Lower lobe of right lung (tissue), 2 donors: ENCODE measurements at regions not wholly inside any gene's neighbourhood (a gene's known extent, or its start where the extent isn't known, plus 50 kb on each side); places are given as distances from the start of the nearest gene placed in this dataset.
A peak's percentile ranks its signal among the peaks of the same experiment; 100 is the strongest.

Experiments used
- ATAC-seq, 2 donors: fragments of 200-7000 bp; cut with Tn5 transposase; one replicate each; pipeline ENCODE4 v1.9.1; 2020 to 2022; ENCODE audit warnings: mild to moderate bottlenecking in 2 of 2, moderate library complexity in 2 of 2
- DNase-seq: peaks from one replicate; pipeline ENCODE4 v3.0.0-alpha.2; 2020
- H3K27ac ChIP-seq: fragments of 200-600 bp; one replicate; pipeline ENCODE4 v1.8.0; 2022
- H3K27me3 ChIP-seq: fragments of 200-600 bp; one replicate; pipeline ENCODE4 v1.8.0; 2022; ENCODE audit warnings: low read depth
- H3K36me3 ChIP-seq: fragments of 200-600 bp; one replicate; pipeline ENCODE4 v1.8.0; 2022; ENCODE audit warnings: mild to moderate bottlenecking
- H3K4me1 ChIP-seq: fragments of 200-600 bp; one replicate; pipeline ENCODE4 v1.8.0; 2022
- H3K4me3 ChIP-seq: fragments of 200-600 bp; one replicate; pipeline ENCODE4 v1.8.0; 2022; ENCODE audit warnings: mild to moderate bottlenecking
- H3K9me3 ChIP-seq: fragments of 200-600 bp; one replicate; pipeline ENCODE4 v1.8.0; 2022
- CTCF ChIP-seq: fragments of 200-600 bp; IDR thresholded peaks from one replicate; pipeline ENCODE4 v1.8.0; 2022; ENCODE audit warnings: antibody characterized with exemption, mild to moderate bottlenecking
- intact Hi-C: fragments of 100-400 bp; cut with DNase I; formaldehyde crosslinking; loops from one replicate; pipeline ENCODE4 v1.11.0; 2022
- donor health status: DM: no; HTN: yes; CAD: no; lungs with severe emphysema.

DNA sequence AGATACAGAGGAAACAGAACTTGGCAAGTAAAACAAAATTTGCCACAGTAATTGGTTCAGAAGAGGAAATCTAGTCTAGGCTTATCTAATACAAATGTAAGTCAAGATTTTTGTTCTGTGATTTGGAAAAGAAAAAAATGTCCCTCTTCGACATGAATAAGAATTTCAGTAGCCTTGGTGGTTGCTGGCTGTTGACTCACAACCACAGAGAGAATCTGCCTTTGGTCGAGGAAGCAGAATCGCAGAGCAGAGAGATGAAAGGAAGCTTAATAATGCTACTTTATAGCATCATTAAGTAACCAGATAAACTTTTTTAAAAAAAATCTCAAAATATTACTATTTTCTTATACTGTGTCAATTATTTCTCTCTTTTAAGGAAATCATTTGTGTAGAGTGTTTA lies 1096.6 kb downstream of the FLRT2 start:
- no peak for ATAC-seq
- intact Hi-C loops: no loop called here
- DNase-seq: no peak
- no peaks in the 10 kb centered on the region for H3K36me3 ChIP-seq
- TF ChIP-seq CTCF: no peak
- H3K4me3 ChIP-seq: no peak overlapping the region
- H3K4me1 ChIP-seq: no peaks in the 10 kb centered on the region
- H3K9me3 ChIP-seq: no peaks in the 10 kb centered on the region
- no peaks in the 10 kb centered on the region for H3K27me3 ChIP-seq
- H3K27ac ChIP-seq: no peak overlapping the region

GRCh38 chr14:86625637-86626036 lies 1095.7 kb downstream of the FLRT2 start:
- ATAC-seq (peak; percentile 55 to 60), DNase-seq (no peak)
- H3K36me3 ChIP-seq: no peaks in the 10 kb centered on the region
- intact Hi-C loops: no loop called here
- no peaks in the 10 kb centered on the region for H3K9me3 ChIP-seq
- no peaks in the 10 kb centered on the region for H3K4me1 ChIP-seq
- H3K27me3 ChIP-seq: no peaks in the 10 kb centered on the region
- TF ChIP-seq CTCF: no peak
- H3K27ac ChIP-seq: no peak overlapping the region
- H3K4me3 ChIP-seq: no peak overlapping the region

- ATAC-seq (no peak), DNase-seq (no peak)
- Histone ChIP-seq H3K9me3 (no peaks in the 10 kb centered on the region), H3K36me3 (no peaks in the 10 kb centered on the region), H3K27me3 (no peaks in the 10 kb centered on the region), H3K4me1 (no peaks in the 10 kb centered on the region), H3K4me3 (no peak overlapping the region), H3K27ac (no peak overlapping the region)
- intact Hi-C loops: no loop called here
- TF ChIP-seq CTCF: no peak
Measured at GRCh38 chr14:86619726-86620125, 1089.8 kb downstream of the FLRT2 start.

DNA sequence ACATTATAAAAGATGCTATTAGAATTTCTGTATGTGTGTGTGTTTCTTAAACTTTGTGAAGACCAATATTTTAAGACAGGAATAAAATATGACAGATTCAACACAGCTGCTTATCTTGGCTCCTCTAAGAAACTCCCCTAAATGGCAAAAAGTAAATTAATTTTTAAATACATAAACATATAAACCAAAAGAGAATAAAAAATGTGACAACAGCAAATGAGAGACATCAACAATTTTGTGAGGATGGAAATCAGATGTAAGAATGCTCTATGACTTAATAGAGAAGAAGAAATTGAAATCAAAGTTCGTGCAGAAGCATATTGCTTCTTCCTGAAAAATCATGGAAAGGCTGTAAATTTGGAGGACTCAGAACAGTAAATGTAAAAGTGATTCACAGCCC lies 1083.8 kb downstream of the FLRT2 start:
- H3K36me3 ChIP-seq: no peaks in the 10 kb centered on the region
- H3K4me3 ChIP-seq: no peak overlapping the region
- H3K4me1 ChIP-seq: no peaks in the 10 kb centered on the region
- no peaks in the 10 kb centered on the region for H3K9me3 ChIP-seq
- intact Hi-C loops: no loop called here
- no peak overlapping the region for H3K27ac ChIP-seq
- ATAC-seq (no peak), DNase-seq (no peak)
- no peaks in the 10 kb centered on the region for H3K27me3 ChIP-seq
- TF ChIP-seq CTCF: no peak

DNA sequence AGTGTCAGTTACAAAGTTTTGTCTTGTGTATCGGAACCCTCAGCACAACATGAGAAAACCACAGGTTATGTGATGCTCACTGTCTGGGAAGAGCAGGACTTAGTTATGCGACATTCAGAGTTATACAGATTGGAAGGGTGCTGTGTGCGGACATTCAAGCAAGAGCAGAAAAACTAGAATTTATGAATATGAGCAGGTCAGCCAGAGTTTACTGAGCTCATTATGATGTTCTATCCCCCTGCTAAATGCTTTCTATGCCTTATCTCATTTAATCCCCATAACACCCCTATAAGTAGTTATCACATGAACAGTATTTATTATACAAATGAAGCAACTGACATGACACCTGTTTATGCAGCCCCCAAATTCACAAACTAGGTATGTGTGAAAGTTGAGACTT lies 1083.2 kb downstream of the FLRT2 start:
- Histone ChIP-seq H3K27me3 (no peaks in the 10 kb centered on the region), H3K4me1 (no peaks in the 10 kb centered on the region), H3K27ac (no peak overlapping the region), H3K9me3 (no peaks in the 10 kb centered on the region), H3K4me3 (no peak overlapping the region), H3K36me3 (no peaks in the 10 kb centered on the region)
- TF ChIP-seq CTCF: no peak
- ATAC-seq (no peak), DNase-seq (no peak)
- intact Hi-C loops: no loop called here

- ATAC-seq: no peak
- no peak for TF ChIP-seq CTCF
- no peaks in the 10 kb centered on the region for H3K4me1 ChIP-seq
- H3K4me3 ChIP-seq: no peak overlapping the region
- no peaks in the 10 kb centered on the region for H3K9me3 ChIP-seq
- H3K27me3 ChIP-seq: no peaks in the 10 kb centered on the region
- no peak overlapping the region for H3K27ac ChIP-seq
- H3K36me3 ChIP-seq: no peaks in the 10 kb centered on the region
- DNase-seq: no peak
- intact Hi-C loops: no loop called here
Measured at GRCh38 chr14:86604561-86604960, 1074.6 kb downstream of the FLRT2 start.
